Nephron (organoid): ENCODE measurements at regions not wholly inside any gene's neighbourhood (a gene's known extent, or its start where the extent isn't known, plus 50 kb on each side); places are given as distances from the start of the nearest gene placed in this dataset.

Experiments
- H3K27ac Mint-ChIP-seq, 3 experiments: 2 replicates each; pipeline ENCODE4 v1.8.0; 2020; ENCODE audit warnings: mixed read lengths in 3 of 3, mild to moderate bottlenecking in 2 of 3, moderate library complexity in 1 of 3
- H3K27me3 Mint-ChIP-seq: 2 replicates; pipeline ENCODE4 v1.8.0; 2021; ENCODE audit warnings: low read depth, mild to moderate bottlenecking, moderate library complexity, mixed read lengths
- H3K36me3 Mint-ChIP-seq: 2 replicates; pipeline ENCODE4 v1.8.0; 2020; ENCODE audit warnings: low read depth, mixed read lengths
- H3K4me1 Mint-ChIP-seq: 2 replicates; pipeline ENCODE4 v1.8.0; 2020; ENCODE audit warnings: mixed read lengths
- H3K4me3 Mint-ChIP-seq, 3 experiments: 2 replicates each; pipeline ENCODE4 v1.8.0; 2020; ENCODE audit warnings: mild to moderate bottlenecking in 3 of 3, mixed read lengths in 3 of 3, moderate library complexity in 2 of 3
- H3K9me3 Mint-ChIP-seq: 2 replicates; pipeline ENCODE4 v1.8.0; 2020; ENCODE audit warnings: mixed read lengths
- TF ChIP-seq, protein P1 (sequence below), 3 experiments: fragments of 200-600 bp; sonication (generic); IDR thresholded peaks; one replicate each; pipeline ENCODE4 v1.5.0; 2021; ENCODE audit warnings: antibody characterized with exemption in 3 of 3; ENCODE audit not compliant: unreplicated experiment in 3 of 3

DNA sequence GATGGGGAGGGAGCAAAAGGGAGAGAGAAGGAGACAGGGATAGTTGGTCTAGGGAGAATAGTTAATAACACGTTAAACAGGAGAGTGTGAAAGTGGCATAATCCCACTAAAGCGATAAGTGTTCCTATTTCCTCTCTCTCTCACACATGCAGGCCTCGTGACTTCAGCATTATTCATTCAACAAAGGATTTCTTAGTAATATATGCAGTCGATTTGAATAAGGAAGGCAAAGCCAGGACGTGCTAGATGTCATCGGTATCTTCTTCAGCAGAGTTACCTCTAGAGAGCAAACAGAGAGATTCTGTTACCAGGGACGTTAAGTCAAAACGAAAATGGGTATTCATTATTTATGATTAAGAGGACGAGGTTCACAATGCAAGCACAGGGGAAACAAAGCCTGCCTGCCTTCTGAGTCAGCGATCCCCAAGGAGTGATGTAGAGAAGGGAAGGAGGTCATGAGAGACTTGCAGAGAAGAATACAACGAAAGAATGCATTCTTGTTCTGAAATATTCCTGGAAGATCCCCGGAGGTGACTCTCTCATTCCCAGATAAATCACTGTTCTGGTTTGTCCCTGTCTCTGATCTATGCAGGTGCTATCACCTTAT lies 1048.4 kb downstream of the NLGN4X start:
- Mint-ChIP-seq H3K36me3 (no peaks in the 10 kb centered on the region), H3K4me3 (no peak overlapping the region), H3K27ac (no peak overlapping the region), H3K27me3 (peaks cover 4% of the 10 kb centered on the region), H3K4me1 (no peaks in the 10 kb centered on the region), H3K9me3 (no peaks in the 10 kb centered on the region)
- TF ChIP-seq, protein P1, sequence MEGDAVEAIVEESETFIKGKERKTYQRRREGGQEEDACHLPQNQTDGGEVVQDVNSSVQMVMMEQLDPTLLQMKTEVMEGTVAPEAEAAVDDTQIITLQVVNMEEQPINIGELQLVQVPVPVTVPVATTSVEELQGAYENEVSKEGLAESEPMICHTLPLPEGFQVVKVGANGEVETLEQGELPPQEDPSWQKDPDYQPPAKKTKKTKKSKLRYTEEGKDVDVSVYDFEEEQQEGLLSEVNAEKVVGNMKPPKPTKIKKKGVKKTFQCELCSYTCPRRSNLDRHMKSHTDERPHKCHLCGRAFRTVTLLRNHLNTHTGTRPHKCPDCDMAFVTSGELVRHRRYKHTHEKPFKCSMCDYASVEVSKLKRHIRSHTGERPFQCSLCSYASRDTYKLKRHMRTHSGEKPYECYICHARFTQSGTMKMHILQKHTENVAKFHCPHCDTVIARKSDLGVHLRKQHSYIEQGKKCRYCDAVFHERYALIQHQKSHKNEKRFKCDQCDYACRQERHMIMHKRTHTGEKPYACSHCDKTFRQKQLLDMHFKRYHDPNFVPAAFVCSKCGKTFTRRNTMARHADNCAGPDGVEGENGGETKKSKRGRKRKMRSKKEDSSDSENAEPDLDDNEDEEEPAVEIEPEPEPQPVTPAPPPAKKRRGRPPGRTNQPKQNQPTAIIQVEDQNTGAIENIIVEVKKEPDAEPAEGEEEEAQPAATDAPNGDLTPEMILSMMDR (IDR thresholded peaks at IDR 0.05; ENCODE audit: unreplicated experiment in 3 of 3), result no peak

DNA sequence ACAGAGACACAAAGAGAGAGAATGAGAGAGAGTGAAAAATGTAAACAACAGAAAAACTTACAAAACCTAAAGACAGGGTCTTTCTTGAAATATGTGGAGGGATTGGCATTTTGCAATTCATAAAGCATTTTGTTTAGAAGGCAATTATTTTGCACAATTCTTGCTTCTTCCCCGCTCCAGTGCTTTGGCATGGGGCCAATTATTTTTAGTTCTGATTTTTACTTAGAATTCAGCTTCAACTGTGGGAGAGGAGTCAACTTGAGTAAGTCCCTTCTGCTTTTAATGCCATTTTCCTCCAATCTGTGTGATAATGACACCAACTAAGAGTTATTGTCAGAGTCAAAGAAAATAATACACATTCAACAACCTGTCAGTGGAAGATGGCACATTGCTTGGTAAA lies 1051.9 kb downstream of the NLGN4X start:
- Mint-ChIP-seq H3K27ac (peak overlapping the region in 2 of 3 experiments; percentile 10 to 36), H3K36me3 (no peaks in the 10 kb centered on the region), H3K27me3 (peaks cover 4% of the 10 kb centered on the region), H3K9me3 (no peaks in the 10 kb centered on the region), H3K4me1 (no peaks in the 10 kb centered on the region), H3K4me3 (no peak overlapping the region)
- TF ChIP-seq, protein P1 (IDR thresholded peaks at IDR 0.05; ENCODE audit: unreplicated experiment in 3 of 3), result no peak

DNA sequence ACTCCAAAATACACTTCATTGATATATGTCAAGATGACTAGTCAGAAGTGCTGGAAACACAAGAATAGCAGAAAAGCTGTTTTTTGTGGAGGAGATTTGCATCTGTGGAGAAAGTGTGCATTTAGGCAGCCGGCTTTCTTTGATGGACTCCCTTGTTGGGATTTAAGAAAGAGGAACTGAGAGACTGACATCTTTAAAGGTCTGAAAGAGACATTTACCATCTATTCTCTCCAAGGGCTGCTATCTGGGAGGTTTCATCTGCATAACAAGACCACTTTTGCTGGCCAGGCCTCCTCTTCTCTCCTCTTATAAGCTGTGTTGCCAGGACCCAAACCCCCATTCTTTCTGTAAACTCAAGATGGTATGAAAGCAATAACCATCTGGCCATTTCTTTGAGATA lies 1065.0 kb downstream of the NLGN4X start:
- Mint-ChIP-seq H3K4me3 (no peak overlapping the region), H3K4me1 (peaks cover 7% of the 10 kb centered on the region), H3K9me3 (peaks cover 4% of the 10 kb centered on the region), H3K27ac (peak overlapping the region in 1 of 3 experiments; percentile 53), H3K27me3 (no peaks in the 10 kb centered on the region), H3K36me3 (no peaks in the 10 kb centered on the region)
- TF ChIP-seq, protein P1 (IDR thresholded peaks at IDR 0.05; ENCODE audit: unreplicated experiment in 3 of 3), result no peak

DNA sequence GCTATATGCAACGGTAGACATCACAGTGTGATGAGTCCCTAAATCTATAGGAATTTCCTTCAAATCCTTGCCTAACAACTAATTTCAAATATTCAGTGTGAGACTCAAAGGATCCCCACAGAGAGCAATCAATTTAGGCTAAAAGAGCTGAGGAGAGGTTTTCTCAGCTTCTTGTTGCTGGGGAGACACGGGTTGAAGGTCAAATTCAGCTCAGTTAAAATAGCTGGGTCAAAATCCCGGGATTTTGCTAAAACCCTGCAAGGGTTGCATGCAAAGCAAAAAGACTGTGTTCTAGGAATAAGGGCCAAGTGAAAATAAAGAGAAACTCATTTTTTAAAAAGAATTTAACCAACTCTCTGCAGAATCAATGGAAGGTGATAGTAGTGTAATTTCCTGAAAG lies 1073.4 kb downstream of the NLGN4X start:
- Mint-ChIP-seq H3K27ac (no peak overlapping the region), H3K36me3 (no peaks in the 10 kb centered on the region), H3K4me3 (no peak overlapping the region), H3K27me3 (no peaks in the 10 kb centered on the region), H3K9me3 (peaks cover 2% of the 10 kb centered on the region), H3K4me1 (no peaks in the 10 kb centered on the region)
- TF ChIP-seq, protein P1 (IDR thresholded peaks at IDR 0.05; ENCODE audit: unreplicated experiment in 3 of 3), result no peak

DNA sequence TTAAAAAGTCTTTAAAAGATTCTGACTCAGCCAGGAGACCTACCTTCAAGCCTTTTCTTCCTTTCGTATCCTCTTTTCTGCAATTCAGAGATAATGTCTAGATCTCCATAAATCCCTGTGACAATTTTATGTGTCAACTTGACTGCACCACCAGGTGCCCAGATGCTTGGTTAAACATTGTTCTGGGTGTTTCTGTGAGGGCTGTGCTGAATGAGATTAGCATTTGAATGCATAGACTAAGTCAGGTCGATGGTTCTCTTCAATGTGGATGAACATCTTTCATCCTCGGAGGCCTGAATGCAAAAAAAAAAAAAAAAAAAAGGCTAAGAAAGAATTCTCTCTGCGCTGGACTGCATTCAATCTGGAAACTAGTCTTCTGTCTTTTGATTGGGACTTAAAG lies 1082.7 kb downstream of the NLGN4X start:
- Mint-ChIP-seq H3K36me3 (no peaks in the 10 kb centered on the region), H3K4me1 (peaks cover 14% of the 10 kb centered on the region), H3K4me3 (no peak overlapping the region), H3K27ac (no peak overlapping the region), H3K9me3 (peaks cover 3% of the 10 kb centered on the region), H3K27me3 (no peaks in the 10 kb centered on the region)
- TF ChIP-seq, protein P1 (IDR thresholded peaks at IDR 0.05; ENCODE audit: unreplicated experiment in 3 of 3), result no peak

DNA sequence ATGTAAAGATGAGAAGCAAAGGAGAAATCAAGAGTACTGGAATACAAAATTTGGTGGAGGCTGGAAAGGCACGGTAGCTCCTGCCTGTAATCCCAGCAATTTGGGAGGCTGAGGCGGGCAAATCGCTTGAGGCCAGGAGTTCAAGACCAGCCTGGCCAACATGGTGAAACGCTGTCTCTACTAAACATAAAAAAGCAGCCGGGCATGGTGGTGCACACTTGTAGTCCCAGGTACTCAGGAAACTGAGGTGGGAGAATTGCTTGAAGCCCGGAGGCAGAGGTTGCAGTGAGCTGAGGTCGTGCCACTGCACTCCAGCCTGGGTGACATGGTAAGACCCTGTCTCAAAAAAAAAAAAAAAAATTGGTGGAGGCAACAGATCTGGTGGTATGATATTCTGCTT lies 1086.0 kb downstream of the NLGN4X start:
- H3K4me3 Mint-ChIP-seq, result no peak overlapping the region
- no peaks in the 10 kb centered on the region for H3K27me3 Mint-ChIP-seq
- H3K36me3 Mint-ChIP-seq, result no peaks in the 10 kb centered on the region
- H3K4me1 Mint-ChIP-seq, result peaks cover 14% of the 10 kb centered on the region
- TF ChIP-seq, protein P1 (IDR thresholded peaks at IDR 0.05; ENCODE audit: unreplicated experiment in 3 of 3), result no peak
- no peaks in the 10 kb centered on the region for H3K9me3 Mint-ChIP-seq
- no peak overlapping the region for H3K27ac Mint-ChIP-seq
